ENCODE measurements at regions not wholly inside any gene's neighbourhood (a gene's known extent, or its start where the extent isn't known, plus 50 kb on each side); places are given as distances from the start of the nearest gene placed in this dataset.

- TF ChIP-seq, protein P1, sequence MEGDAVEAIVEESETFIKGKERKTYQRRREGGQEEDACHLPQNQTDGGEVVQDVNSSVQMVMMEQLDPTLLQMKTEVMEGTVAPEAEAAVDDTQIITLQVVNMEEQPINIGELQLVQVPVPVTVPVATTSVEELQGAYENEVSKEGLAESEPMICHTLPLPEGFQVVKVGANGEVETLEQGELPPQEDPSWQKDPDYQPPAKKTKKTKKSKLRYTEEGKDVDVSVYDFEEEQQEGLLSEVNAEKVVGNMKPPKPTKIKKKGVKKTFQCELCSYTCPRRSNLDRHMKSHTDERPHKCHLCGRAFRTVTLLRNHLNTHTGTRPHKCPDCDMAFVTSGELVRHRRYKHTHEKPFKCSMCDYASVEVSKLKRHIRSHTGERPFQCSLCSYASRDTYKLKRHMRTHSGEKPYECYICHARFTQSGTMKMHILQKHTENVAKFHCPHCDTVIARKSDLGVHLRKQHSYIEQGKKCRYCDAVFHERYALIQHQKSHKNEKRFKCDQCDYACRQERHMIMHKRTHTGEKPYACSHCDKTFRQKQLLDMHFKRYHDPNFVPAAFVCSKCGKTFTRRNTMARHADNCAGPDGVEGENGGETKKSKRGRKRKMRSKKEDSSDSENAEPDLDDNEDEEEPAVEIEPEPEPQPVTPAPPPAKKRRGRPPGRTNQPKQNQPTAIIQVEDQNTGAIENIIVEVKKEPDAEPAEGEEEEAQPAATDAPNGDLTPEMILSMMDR (IDR thresholded peaks at IDR 0.05; ENCODE audit: low read depth, low read length): no peak
- no peak for TF ChIP-seq POLR2A (IDR thresholded peaks at IDR 0.05; ENCODE audit: extremely low read depth, insufficient read length)
Observed at GRCh38 chr21:19440792-19441655, 1037.4 kb upstream of the TMPRSS15 start.
